Neural cell (in vitro differentiated cells): ENCODE measurements at regions not wholly inside any gene's neighbourhood (a gene's known extent, or its start where the extent isn't known, plus 50 kb on each side); places are given as distances from the start of the nearest gene placed in this dataset.

Source experiments
- EP300 ChIP-seq: fragments of 450-650 bp; conservative IDR thresholded peaks from 2 replicates; pipeline ENCODE4 v1.6.1; 2014; ENCODE audit warnings: antibody characterized with exemption, mild to moderate bottlenecking, moderate library complexity; ENCODE audit not compliant: poor library complexity, severe bottlenecking
- POLR2AphosphoS5 ChIP-seq: IDR thresholded peaks from 2 replicates; pipeline ENCODE4 v1.6.1; 2012
- TF ChIP-seq, protein P1 (sequence below): fragments of 450-650 bp; IDR thresholded peaks from 2 replicates; pipeline ENCODE4 v1.5.1; 2014; ENCODE audit warnings: antibody characterized with exemption, mild to moderate bottlenecking, moderate library complexity; ENCODE audit not compliant: poor library complexity, severe bottlenecking

DNA sequence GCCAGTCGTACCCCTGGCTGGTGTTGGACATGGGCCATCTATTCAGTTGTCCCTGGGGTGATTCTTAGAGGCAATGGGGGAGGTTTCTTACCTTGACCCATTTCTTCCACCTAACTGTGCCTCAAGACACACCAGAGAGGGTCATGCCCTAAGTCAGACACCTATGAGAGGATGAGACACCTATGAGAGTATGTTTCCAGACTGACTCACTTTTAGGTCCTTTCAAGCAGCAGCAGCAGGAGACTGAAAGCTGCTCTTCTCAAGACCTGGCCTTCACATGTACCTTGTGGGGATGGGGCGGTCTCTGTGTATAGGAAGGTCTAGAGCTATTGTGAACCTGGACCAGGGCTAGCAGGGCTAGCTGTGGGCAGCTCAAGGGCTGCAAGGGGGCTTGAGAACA, 130.1 kb downstream of the TENT4A start:
- TF ChIP-seq, protein P1, sequence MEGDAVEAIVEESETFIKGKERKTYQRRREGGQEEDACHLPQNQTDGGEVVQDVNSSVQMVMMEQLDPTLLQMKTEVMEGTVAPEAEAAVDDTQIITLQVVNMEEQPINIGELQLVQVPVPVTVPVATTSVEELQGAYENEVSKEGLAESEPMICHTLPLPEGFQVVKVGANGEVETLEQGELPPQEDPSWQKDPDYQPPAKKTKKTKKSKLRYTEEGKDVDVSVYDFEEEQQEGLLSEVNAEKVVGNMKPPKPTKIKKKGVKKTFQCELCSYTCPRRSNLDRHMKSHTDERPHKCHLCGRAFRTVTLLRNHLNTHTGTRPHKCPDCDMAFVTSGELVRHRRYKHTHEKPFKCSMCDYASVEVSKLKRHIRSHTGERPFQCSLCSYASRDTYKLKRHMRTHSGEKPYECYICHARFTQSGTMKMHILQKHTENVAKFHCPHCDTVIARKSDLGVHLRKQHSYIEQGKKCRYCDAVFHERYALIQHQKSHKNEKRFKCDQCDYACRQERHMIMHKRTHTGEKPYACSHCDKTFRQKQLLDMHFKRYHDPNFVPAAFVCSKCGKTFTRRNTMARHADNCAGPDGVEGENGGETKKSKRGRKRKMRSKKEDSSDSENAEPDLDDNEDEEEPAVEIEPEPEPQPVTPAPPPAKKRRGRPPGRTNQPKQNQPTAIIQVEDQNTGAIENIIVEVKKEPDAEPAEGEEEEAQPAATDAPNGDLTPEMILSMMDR, result no peak
- TF ChIP-seq POLR2AphosphoS5 (no peak), EP300 (no peak)
